Stimulated activated CD8-positive, alpha-beta memory T cell treated with anti-CD3 and anti-CD28 coated beads, Interleukin-7, amount 100 ng/mL, for 24 hours (primary cell): ENCODE measurements at regions not wholly inside any gene's neighbourhood (a gene's known extent, or its start where the extent isn't known, plus 50 kb on each side); places are given as distances from the start of the nearest gene placed in this dataset.
"Not testable (repeated sequence)": the region's sequence is repeated elsewhere in the genome, so short reads cannot be mapped to it uniquely, and the experiment has no call there.

Experiments
- DNase-seq: peaks from one replicate; pipeline ENCODE4 v3.0.0-alpha.2; 2020; ENCODE audit warnings: low read depth

DNA sequence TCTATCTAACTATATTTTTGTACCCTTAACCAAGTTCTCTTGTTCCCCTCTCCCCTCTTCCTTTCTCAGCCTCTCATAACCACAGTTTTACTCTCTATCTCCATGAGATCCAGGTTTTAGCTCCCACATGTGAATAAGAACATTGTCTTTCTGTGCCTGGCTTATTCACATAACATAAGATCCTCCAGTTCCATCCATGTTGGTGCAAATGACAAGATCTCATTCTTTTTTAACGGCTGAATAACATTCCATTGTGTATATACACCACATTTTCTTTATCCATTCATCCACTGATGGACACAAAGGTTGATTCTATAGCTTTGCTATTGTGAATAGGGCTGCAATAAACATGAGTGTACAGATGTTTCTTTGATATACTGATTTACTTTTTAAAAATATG, 83.9 kb upstream of the TMEM178A start:
- DNase-seq = no peak

DNA sequence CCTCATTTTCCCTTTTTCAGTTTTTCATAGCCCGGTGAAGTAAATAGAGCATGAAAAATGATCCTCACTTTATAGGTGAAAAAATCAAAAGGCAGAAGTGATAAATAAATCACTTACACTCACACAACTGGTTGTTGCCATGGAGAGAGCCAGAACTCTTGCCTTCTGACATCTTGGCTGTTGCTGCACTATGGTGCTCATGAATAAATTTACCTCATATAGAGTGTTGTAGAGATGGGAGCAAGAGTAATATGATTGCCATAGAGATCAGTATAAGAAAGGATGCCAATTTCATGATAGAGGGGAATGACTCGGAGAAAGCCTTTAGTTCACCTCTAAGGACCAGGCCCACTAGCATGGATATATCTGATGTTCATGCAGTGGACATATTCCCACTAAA, 82.5 kb upstream of the TMEM178A start:
- no peak for DNase-seq

DNA sequence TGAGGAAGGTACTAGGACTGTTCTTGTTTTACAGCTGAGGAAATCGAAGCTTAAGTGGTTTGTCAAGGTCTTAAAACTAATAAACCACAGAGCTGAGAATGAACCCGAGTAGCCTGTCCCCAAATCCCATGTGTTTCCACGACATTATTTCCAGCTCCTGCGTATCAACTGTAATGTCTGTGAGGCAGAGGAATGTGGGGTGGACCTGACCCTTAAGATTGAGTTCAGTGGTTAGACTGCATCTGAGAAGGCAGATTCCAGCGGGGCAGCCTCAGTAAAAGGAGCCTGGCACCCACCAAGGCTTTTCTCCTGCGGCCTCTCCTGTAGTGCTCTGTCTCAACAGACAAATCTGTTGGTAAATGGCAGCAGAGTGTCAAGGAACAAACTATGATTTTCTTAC, 81.9 kb upstream of the TMEM178A start:
- DNase-seq = no peak

DNA sequence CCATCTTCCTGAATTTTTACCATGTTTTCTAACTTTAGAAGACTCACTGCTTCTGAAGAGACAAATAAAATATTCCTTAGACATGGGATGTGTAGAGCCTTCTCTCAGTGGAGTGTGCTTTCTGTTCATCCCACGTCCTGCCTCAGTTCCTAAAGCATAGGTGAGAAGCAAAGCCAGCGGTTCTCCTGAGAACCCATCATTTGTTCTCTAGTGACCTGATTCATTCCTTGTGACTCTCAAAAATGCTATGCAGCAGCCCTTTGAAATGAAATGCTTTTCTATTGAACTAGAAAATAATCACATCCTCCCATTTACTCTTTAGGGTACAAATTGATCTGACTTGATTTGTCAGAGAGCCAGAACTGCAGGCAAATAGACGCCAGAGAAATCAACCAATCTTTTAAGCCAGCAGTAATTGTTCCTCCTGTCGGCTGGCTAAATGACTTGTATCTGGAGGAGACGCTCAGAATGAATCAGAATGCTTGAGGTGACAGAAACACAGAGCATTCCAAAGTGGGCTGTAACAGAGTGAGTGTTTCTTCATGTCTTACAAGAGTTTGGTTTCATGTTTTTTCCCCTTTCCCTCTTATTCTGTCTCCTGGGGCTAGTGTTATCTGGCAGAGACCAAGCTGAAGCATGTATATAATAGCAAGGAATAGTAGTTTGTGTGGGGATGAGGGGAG, 81.3 kb upstream of the TMEM178A start:
- no peak for DNase-seq

DNA sequence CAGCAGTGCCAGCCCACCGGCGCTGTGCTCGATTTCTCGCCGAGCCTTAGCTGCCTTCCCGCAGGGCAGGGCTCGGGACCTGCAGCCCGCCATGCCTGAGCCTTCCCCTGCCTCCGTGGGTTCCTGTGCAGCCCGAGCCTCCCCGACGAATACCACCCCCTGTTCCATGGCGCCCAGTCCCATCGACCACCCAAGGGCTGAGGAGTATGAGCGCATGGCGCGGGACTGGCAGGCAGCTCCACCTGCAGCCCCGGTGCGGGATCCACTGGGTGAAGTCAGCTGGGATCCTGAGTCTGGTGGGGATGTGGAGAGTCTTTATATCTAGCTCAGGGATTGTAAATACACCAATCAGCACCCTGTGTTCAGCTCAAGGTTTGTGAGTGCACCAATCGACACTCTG, 80.2 kb upstream of the TMEM178A start:
- DNase-seq = not testable (repeated sequence)

DNA sequence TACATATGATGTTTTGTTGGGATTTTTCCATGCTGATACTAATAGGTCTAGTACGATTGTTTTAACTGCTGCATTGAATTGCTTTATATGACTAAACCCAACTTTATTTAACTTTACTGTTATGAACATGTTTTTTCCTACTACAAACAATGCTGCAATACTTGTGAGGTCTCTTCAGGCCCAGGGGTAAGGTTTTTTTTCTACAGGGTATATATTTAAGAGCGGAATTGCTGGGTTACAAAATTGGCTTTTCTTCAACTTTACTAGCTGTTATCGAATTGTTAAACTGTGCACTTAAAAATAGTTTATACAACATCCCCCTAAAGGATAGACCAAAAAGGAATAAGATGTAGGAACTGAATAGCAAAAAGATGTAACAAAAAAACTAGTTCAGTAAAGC, 78.5 kb upstream of the TMEM178A start:
- DNase-seq = no peak

DNA sequence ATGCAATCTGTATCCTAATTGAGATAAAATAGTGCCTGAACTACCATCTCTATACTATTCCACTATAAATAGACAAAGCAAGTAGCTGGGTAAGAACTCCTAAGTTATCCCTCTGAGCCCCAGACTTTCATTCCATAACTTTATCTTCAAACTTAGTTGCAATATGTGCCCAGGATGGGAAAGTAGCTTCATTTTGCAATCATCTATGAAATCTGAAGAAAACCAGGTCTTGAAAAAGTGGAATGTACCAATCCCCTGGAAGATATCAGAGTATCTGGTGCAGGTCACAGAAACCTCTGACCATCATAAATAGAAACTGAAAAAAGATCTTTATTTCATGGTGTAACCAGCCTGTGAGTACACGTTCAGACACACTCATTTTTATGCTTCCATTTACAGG, 78.1 kb upstream of the TMEM178A start:
- no peak for DNase-seq

DNA sequence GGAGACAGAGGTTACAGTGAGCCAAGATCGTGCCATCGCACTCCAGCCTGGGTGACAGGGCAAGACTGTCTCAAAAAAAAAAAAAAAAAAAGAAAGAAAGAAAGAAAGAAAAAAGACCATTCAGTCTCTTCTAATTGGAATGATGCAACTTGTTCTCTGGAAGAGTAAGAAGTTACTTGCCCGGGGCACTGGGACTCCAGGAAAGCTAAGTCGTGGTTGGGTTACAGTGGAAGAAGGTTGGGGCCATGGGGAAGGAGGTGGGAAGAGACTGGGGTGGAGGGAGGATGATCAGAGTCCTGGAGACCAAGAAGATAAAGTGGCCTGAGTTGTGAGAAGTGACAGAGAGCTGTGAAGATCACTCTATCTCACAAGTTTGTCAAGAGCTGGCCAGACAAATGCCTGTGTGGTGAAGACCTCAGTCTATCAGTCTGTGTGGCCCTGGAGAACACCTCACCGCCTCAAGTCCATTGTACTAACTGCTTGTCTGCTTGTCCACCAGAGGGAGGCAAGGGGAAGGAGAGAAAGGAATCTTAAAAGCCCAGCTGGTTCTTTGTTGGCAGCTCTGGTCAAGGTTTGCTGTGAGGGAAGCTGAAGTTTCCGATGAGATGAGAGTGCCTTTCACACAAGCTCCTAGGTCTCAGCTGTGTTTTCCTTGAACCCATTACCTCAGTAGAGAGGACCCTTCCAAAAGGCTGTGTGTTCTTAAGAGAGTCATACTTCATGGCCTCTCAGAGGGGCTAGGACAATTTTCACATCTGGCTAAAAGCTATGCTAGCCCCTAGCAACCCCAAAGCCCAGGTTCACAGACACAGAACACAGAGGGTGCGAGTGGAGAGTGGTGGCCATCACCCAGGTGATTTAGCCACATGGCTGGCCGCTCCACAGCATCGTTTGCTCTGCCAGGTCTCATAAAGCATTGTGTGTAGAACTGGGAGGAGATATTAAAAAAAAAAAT, 72.0 kb upstream of the TMEM178A start:
- no peak for DNase-seq

DNA sequence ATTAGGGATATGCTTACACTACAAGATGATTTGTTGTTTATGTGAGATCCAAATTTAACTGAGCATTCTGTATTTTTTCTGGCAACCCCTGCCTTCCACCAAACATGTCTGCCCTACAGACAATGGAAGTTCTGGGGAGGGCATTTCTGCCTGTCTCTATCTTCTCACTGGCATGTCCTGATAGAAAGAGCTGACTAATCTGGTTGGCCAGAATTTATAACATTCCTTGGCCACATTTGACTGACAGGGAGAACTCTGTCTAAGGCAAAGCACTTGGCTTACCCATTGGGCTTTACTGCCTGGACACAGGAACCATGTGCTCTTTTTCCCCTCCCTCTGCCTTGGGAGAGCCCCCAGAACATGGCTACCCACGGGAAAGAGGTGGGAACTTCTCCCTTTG, 70.6 kb upstream of the TMEM178A start:
- DNase-seq = no peak

DNA sequence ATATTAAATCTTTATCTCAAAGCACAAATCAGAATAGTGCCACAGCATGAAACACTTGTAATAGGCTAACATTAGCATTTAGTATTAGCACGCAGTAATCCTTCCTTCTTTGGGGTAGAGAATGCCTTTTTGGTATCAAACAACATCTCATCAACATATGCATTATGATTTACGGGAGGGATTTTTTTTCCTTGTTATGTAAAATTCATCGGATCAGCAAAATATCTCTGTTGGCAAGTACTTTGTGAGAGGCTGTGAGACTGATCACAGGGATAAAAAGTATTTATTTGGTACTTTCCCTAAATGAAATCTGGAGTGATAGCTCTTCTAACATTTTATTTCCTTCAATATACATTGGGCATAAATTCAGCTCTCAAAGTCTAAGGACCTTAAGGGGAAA, 68.4 kb upstream of the TMEM178A start:
- DNase-seq = no peak

DNA sequence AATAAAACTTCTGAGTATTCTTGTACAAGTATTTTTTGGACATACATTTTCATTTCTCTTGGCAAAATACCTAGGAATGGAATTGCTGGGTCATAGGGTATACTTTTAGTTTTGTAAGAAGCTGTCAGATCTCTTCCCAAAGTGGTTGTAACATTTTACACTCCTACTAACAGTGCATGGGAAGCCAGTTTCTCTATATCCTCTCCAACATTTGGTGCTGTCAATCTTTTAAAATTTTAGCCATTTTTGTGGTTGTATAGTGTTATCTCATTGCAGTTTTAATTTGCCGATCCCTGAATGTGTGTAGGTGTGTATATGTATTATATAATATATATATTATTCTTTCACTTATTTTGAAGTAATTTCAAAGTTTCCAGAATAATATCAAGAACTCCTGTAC, 63.1 kb upstream of the TMEM178A start:
- DNase-seq = no peak

DNA sequence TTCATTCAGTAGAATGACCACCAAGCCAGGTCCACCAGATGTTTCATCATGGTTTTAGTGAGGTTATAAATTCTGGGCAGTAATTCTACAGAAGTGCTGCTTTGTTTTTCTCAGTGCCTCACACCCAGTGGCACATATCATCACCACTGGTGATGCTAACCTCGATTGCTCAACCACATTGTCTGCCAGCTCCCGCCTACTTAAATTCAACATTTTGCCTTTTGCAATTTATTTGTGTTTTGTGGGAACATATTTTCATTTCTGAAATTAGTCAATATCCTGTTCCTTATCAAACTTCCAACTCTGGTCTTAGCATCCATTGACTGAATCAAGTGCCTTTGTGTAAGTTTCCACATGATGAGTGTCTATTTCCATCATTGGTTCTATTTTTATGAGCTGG, 62.3 kb upstream of the TMEM178A start:
- DNase-seq = no peak

DNA sequence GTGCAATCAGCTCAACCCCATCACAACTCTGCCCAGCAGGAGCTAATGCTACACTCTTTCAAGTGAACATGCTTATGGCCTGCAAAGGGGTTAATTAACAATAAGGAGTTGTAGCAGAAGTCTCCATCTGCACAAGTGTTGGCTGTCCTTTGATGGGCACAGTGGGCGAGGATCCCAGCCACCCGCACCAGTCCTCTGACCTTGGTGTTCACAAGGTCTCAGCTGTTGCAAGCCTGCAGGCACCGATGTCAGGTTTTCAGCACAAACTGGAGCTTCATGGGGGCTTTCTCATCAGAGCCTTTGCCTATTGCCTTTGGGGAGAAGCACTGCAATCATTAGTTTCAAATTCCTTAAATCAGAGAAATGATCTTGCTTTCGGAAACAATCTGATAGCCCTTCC, 60.9 kb upstream of the TMEM178A start:
- DNase-seq = no peak

DNA sequence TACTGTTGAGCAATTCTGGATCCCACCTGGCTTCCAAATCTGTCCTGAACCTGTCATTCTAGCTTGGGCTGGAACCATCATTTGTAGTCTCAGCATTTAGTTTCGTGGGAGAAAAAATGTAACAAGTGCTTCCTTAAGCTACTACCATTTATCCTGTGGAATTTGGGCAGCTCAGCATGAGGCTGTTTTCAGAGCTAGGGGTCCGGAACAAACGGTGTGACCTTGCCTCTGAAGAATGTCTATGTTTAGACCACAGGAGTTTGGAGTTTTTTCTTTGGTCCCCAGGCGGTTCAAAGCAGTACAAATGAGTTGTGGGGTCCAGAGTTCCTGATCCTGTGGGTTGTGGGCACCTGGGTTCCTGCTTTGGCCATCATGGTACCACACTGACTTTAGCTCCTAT, 59.1 kb upstream of the TMEM178A start:
- DNase-seq = no peak

DNA sequence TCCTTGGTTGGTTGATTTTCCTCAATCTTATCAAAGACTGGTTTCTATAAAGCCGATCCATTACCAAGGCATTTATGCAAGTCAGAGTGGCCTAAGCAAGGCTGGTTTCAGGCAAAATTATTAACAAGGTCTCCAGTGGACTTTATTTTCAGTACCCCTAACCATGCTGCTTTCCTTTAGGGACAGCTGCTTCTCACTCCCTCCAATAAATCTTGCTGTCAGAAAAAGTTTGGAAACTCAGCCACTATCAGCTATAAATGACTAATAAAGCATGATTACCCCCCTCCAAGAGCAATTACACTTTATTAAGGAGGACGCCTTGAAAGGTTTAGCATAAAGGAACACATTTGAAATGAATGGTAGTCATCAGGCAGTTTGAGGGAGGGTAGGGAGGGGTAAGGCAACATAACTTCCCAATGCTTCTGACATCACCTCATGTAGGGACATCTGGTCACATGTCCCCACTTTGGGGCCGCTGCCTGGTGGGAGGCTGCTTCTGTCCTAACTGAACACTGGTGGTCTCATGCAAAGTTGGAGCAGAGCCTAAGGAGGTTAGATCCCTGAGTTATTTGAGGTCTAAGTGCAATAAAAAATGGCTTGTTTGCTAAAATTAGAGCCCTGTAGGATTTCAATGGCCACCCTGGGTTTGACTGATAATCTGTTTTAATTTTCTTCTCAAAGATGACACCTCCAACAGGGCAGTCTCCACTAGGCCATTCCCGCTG, 58.0 kb upstream of the TMEM178A start:
- DNase-seq = no peak

DNA sequence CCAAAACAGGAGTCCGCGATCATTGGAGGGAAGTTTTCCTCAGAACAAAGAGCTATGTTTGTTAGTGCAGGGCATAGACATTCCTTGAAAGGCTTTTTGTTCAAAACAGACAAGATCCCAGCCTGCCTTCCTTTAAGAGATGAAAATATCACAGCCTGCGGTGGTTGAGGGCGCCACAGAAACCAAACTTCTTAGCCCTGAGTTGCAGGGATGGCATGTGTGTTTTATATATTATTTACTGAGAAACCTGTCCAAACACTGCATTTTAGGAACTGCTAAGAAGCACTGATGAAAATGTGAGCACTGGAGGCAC, 57.5 kb upstream of the TMEM178A start:
- no peak for DNase-seq

DNA sequence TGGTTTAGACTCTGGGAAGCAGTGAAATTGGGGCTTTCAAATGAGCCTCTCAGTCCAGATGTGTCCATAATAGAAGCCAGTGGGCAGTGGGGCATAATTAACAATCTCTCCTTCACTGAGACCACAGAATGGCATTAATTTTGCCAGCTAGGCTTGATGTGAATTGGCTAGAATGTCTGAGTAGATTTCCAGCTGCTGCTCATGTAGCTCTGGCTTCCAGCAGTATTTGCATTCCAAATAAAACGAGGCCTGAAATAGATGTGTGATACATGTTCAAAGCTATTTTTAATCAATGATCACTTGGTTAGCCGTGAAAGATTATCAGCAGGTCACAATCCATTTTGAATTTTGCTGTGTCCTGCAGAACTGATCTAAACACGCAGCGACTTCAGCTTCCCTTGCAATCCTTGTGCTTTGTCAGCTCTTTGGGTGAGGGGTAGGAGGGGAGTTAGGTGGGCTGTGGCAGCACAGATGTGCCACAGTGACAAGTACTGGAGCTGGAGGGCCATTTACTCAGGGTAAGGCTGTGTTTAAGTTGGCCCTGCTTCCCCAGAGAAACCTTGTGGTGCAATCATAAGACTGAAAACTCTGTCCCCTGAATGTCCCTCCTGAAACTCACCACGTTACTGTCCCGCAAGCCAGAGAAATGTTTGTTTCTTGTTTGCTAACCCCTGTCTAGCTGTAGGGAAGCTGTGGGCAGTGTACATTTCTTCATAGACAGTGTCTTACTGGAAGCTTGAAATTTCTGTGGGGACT, 56.9 kb upstream of the TMEM178A start:
- no peak for DNase-seq

DNA sequence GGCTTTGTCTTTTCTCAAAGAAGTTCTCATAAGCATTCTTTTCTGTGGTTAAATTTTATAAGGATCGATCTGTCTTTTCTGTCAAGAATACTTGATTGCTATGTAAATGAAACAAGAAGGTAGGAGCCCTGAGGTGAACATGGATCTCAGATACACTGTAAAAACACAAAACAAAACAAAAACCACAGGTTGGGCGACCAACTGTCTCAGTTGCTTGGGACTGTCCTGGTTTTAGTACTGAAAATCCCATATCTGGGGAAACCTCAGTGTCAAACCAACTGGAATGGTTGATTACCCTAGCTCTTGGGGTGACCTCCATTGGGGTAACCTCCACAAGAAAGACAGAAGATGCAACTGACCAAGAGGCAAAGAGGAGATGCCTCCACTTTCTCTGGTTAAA, 55.8 kb upstream of the TMEM178A start:
- no peak for DNase-seq

DNA sequence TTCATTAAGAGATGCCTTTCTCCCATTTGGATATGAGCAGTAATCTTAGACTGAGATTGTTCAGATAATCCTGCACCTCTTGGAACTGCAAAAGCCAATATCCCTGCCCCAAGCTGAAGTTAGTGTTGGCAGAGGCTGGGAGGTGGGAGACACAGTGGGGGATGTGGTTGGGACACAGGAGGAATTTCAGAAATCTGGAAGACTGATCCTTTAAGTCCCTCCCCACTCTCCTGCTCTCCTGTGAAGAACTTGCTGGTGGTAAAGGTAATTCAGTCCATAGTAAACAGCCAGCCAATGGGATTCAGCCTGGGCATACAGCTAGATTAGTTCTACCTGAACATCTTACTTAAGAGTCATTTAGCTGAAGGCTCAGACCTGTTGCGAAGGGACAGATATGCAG, 50.0 kb upstream of the TMEM178A start:
- no peak for DNase-seq
